H9 (cell line): ENCODE measurements at regions not wholly inside any gene's neighbourhood (a gene's known extent, or its start where the extent isn't known, plus 50 kb on each side); places are given as distances from the start of the nearest gene placed in this dataset.

ENCODE experiments used
- DNase-seq: peaks from one replicate; pipeline ENCODE4 v3.0.0-alpha.2; 2017
- H2AFZ ChIP-seq: one replicate; pipeline ENCODE4 v1.6.1; 2013; ENCODE audit warnings: mild to moderate bottlenecking, low read length, control low read depth, moderate library complexity
- H2AK5ac ChIP-seq: 2 replicates; pipeline ENCODE4 v1.6.1; 2013; ENCODE audit warnings: low read length, control low read depth, mixed read lengths; ENCODE audit not compliant: insufficient read length
- H2BK120ac ChIP-seq: one replicate; pipeline ENCODE4 v1.6.1; 2013; ENCODE audit warnings: low read depth, mild to moderate bottlenecking, low read length, control low read depth, inconsistent platforms; ENCODE audit not compliant: poor library complexity, severe bottlenecking
- H2BK12ac ChIP-seq: 2 replicates; pipeline ENCODE4 v1.6.1; 2013; ENCODE audit warnings: low read length, control low read depth, mixed read lengths, low read depth; ENCODE audit not compliant: insufficient read length
- H2BK15ac ChIP-seq: 2 replicates; pipeline ENCODE4 v1.6.1; 2013; ENCODE audit warnings: low read depth, low read length, control low read depth
- H2BK20ac ChIP-seq: one replicate; pipeline ENCODE4 v1.6.1; 2013; ENCODE audit warnings: low read depth, mild to moderate bottlenecking, low read length, control low read depth, inconsistent platforms; ENCODE audit not compliant: poor library complexity, severe bottlenecking
- H2BK5ac ChIP-seq: 2 replicates; pipeline ENCODE4 v1.6.1; 2013; ENCODE audit warnings: low read length, control low read depth, mixed read lengths; ENCODE audit not compliant: insufficient read length
- H3K14ac ChIP-seq: 2 replicates; pipeline ENCODE4 v1.6.1; 2013; ENCODE audit warnings: low read length, control low read depth; ENCODE audit not compliant: insufficient read depth
- H3K18ac ChIP-seq: 2 replicates; pipeline ENCODE4 v1.6.1; 2013; ENCODE audit warnings: low read depth, mild to moderate bottlenecking, mixed read lengths, low read length, control low read depth; ENCODE audit not compliant: insufficient read length
- H3K23ac ChIP-seq: 2 replicates; pipeline ENCODE4 v1.6.1; 2013; ENCODE audit warnings: low read length, control low read depth, mixed read lengths, low read depth; ENCODE audit not compliant: insufficient read length
- H3K23me2 ChIP-seq: 2 replicates; pipeline ENCODE4 v1.6.1; 2013; ENCODE audit warnings: low read depth, mild to moderate bottlenecking, mixed read lengths, low read length, control low read depth; ENCODE audit not compliant: insufficient read length, poor library complexity, severe bottlenecking
- H3K27ac ChIP-seq: 2 replicates; pipeline ENCODE4 v1.5.1; 2013; ENCODE audit warnings: low read length, control low read depth, mixed read lengths, low read depth; ENCODE audit not compliant: insufficient read length
- H3K27me3 ChIP-seq: 2 replicates; pipeline ENCODE4 v1.6.1; 2013; ENCODE audit warnings: low read length, control low read depth, inconsistent platforms; ENCODE audit not compliant: insufficient read depth
- H3K4ac ChIP-seq: 2 replicates; pipeline ENCODE4 v1.6.1; 2013; ENCODE audit warnings: low read depth, mild to moderate bottlenecking, control low read depth, inconsistent platforms, low read length, moderate library complexity
- H3K4me1 ChIP-seq: 2 replicates; pipeline ENCODE4 v1.6.1; 2013; ENCODE audit warnings: low read length, control low read depth, inconsistent platforms; ENCODE audit not compliant: insufficient read depth
- H3K4me2 ChIP-seq: 2 replicates; pipeline ENCODE4 v1.6.1; 2013; ENCODE audit warnings: low read length, control low read depth, mixed read lengths; ENCODE audit not compliant: insufficient read length, insufficient read depth
- H3K56ac ChIP-seq: 2 replicates; pipeline ENCODE4 v1.6.1; 2013; ENCODE audit warnings: low read depth, mild to moderate bottlenecking, mixed read lengths, low read length, control low read depth; ENCODE audit not compliant: insufficient read length
- H3K79me1 ChIP-seq: 2 replicates; pipeline ENCODE4 v1.6.1; 2013; ENCODE audit warnings: low read depth, mild to moderate bottlenecking, moderate library complexity, low read length, control low read depth, inconsistent platforms; ENCODE audit not compliant: insufficient read depth, poor library complexity, severe bottlenecking
- H3K79me2 ChIP-seq: 2 replicates; pipeline ENCODE4 v1.6.1; 2013; ENCODE audit warnings: low read length, control low read depth, inconsistent platforms; ENCODE audit not compliant: insufficient read depth
- H3K9ac ChIP-seq: 2 replicates; pipeline ENCODE4 v1.6.1; 2013; ENCODE audit warnings: low read length, control low read depth, mixed read lengths; ENCODE audit not compliant: insufficient read length; ENCODE audit errors: extremely low read depth
- H3K9me3 ChIP-seq: one replicate; pipeline ENCODE4 v1.6.1; 2013; ENCODE audit warnings: low read depth, low read length, inconsistent platforms; ENCODE audit not compliant: control insufficient read depth
- H3T11ph ChIP-seq: one replicate; pipeline ENCODE4 v1.6.1; 2013; ENCODE audit warnings: mild to moderate bottlenecking, low read length, control low read depth, inconsistent platforms
- H4K20me1 ChIP-seq: one replicate; pipeline ENCODE4 v1.6.1; 2013; ENCODE audit not compliant: control insufficient read depth, insufficient read length, insufficient read depth
- H4K5ac ChIP-seq: 2 replicates; pipeline ENCODE4 v1.6.1; 2013; ENCODE audit warnings: low read depth, mild to moderate bottlenecking, mixed read lengths, low read length, control low read depth; ENCODE audit not compliant: insufficient read length
- H4K8ac ChIP-seq: replicated peaks from 2 replicates; pipeline ENCODE4 v1.6.1; 2013; ENCODE audit warnings: low read length, control low read depth, mixed read lengths, low read depth; ENCODE audit not compliant: insufficient read length
- H4K91ac ChIP-seq: 2 replicates; pipeline ENCODE4 v1.6.1; 2013; ENCODE audit warnings: low read depth, mild to moderate bottlenecking, moderate library complexity, mixed read lengths, low read length, control low read depth; ENCODE audit not compliant: insufficient read length
- H3K27ac Mint-ChIP-seq, 3 experiments: 2 replicates in 2 of 3; 3 replicates in 1 of 3; pipeline ENCODE4 v1.8.0; 2020 to 2021; ENCODE audit warnings: mixed read lengths in 3 of 3, mild to moderate bottlenecking in 1 of 3, moderate library complexity in 1 of 3
- H3K27me3 Mint-ChIP-seq: 2 replicates; pipeline ENCODE4 v1.8.0; 2021; ENCODE audit warnings: low read depth, mild to moderate bottlenecking, moderate library complexity, mixed read lengths
- H3K36me3 Mint-ChIP-seq, 3 experiments: 2 replicates in 2 of 3; 3 replicates in 1 of 3; pipeline ENCODE4 v1.8.0; 2020 to 2021; ENCODE audit warnings: low read depth in 3 of 3, mixed read lengths in 3 of 3; ENCODE audit not compliant: insufficient read depth in 1 of 3
- H3K4me1 Mint-ChIP-seq, 2 experiments: 2 replicates each; pipeline ENCODE4 v1.8.0; 2020; ENCODE audit warnings: mixed read lengths in 2 of 2
- H3K4me3 Mint-ChIP-seq, 2 experiments: 2 replicates in 1 of 2; 3 replicates in 1 of 2; pipeline ENCODE4 v1.8.0; 2020 to 2021; ENCODE audit warnings: mild to moderate bottlenecking in 2 of 2, mixed read lengths in 2 of 2, moderate library complexity in 1 of 2
- H3K9me3 Mint-ChIP-seq, 2 experiments: 2 replicates in 1 of 2; 3 replicates in 1 of 2; pipeline ENCODE4 v1.8.0; 2020; ENCODE audit warnings: mild to moderate bottlenecking in 2 of 2, mixed read lengths in 2 of 2, moderate library complexity in 1 of 2
- CTCF ChIP-seq: fragments of 200-600 bp; sonication (generic); conservative IDR thresholded peaks from 3 replicates; pipeline ENCODE4 v1.8.0; 2021; ENCODE audit warnings: antibody characterized with exemption, mild to moderate bottlenecking
- WGBS: extraction: QIAGEN DNeasy Blood & Tissue Kit; methylation state at CpG from one replicate; pipeline ENCODE4 v1.1.7; 2013; ENCODE audit warnings: missing lambda C conversion rate, low lambda C conversion rate, mixed read lengths; ENCODE audit not compliant: insufficient read length; ENCODE audit errors: extremely low coverage; 5-methylcytosine and 5-hydroxymethylcytosine counted together

GRCh38 chr4:167711517-167711916 is 380.8 kb upstream of the ANXA10 start:
- Histone ChIP-seq H3K23ac (no peak overlapping the region), H2AFZ (no peak overlapping the region), H3K27ac (no peak overlapping the region), H4K91ac (no peak overlapping the region), H3K9me3 (no peaks in the 10 kb centered on the region), H2BK12ac (no peak overlapping the region), H4K5ac (no peak overlapping the region), H3K4me2 (no peak overlapping the region), H3T11ph (no peak overlapping the region), H3K79me2 (no peaks in the 10 kb centered on the region), H2AK5ac (no peak overlapping the region), H2BK15ac (no peak overlapping the region), H4K20me1 (no peaks in the 10 kb centered on the region), H3K4ac (no peak overlapping the region), H2BK120ac (no peak overlapping the region), H2BK20ac (no peak overlapping the region), H2BK5ac (no peak overlapping the region), H3K14ac (no peak overlapping the region), H3K27me3 (no peaks in the 10 kb centered on the region), H3K23me2 (no peaks in the 10 kb centered on the region), H3K4me1 (no peaks in the 10 kb centered on the region), H3K9ac (no peak overlapping the region), H3K79me1 (no peaks in the 10 kb centered on the region), H4K8ac (no peak overlapping the region), H3K18ac (no peak overlapping the region), H3K56ac (no peak overlapping the region)
- no peak for TF ChIP-seq CTCF
- WGBS, result no CpG with 5 or more reads among the region's 5 CpGs
- Mint-ChIP-seq H3K4me3 (no peak overlapping the region), H3K27ac (no peak overlapping the region), H3K36me3 (no peaks in the 10 kb centered on the region), H3K4me1 (no peaks in the 10 kb centered on the region), H3K9me3 (no peaks in the 10 kb centered on the region), H3K27me3 (no peaks in the 10 kb centered on the region)
- DNase-seq, result no peak
